CD4-positive, alpha-beta T cell treated with Interleukin-21 for 1 hour (primary cell): ENCODE measurements at regions not wholly inside any gene's neighbourhood (a gene's known extent, or its start where the extent isn't known, plus 50 kb on each side); places are given as distances from the start of the nearest gene placed in this dataset.

ENCODE experiments used
- DNase-seq: peaks from one replicate; pipeline ENCODE4 v3.0.0-alpha.2; 2020

GRCh38 chr3:176969066-176969465, 228.2 kb downstream of the TBL1XR1 start:
- DNase-seq: no peak

DNA sequence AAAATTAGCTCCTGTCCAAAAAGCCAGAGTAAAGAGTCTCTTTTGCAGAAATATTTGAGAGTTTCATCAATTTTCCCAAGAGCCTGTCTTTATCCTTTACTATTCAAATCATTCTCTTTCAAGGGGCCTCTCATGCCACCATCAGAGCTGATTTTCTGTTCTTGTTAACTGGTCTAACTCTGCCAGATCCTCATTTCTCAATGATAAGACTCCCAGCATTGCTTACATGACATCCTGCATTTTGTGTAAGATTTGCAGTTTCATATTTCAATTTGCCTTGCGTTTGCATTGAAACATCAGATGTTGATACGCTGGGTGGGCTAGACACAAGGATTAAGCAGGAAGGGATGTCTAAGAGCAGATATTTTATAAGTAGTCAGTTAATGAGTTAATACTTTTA, 228.7 kb downstream of the TBL1XR1 start:
- no peak for DNase-seq

- DNase-seq: no peak
Observed at GRCh38 chr3:176967522-176967921, 229.8 kb downstream of the TBL1XR1 start.

GRCh38 chr3:176964661-176965060, 232.6 kb downstream of the TBL1XR1 start:
- no peak for DNase-seq

- DNase-seq: no peak
Observed at GRCh38 chr3:176961916-176962315, 235.4 kb downstream of the TBL1XR1 start.

DNA sequence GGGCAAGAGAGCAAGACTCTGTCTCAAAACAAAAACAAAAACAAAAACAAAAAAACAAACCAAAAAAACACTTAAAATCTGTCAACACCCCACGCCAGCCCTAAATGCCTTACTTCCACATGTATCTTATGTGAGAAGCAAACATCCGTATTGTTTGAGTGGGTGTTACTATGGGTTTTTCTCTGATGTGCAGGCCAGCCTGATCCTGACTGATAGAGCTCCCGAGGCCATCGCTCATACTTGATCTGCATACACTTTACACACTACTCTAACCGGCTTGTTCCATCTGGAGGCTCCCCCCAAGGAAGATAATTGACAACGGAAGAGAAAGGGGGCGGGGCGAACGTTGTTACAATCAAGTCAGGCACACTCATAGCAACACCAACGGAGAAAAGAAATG, 237.4 kb downstream of the TBL1XR1 start:
- no peak for DNase-seq

DNA sequence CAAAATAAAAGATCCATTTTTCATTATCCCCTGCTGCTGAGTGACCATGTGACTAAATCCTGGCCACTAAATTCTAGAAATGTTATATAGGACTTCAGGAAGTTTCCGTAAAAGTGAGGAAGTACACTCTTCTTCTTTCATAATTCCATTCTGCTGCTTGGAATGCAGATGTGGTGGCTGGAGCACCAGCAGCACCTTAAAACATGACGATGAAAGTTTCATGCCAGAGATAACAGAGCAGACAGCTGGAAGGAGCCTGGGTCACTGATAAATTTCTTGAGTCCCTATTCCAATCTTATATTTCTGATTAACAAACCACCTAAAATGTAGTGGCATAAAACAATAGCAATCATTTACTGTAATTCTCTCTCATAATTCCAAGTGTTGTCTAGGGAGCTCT, 238.7 kb downstream of the TBL1XR1 start:
- no peak for DNase-seq

- DNase-seq: no peak
Observed at GRCh38 chr3:176954517-176954916, 242.8 kb downstream of the TBL1XR1 start.

GRCh38 chr3:176953106-176954060, 243.9 kb downstream of the TBL1XR1 start:
- DNase-seq: no peak

DNA sequence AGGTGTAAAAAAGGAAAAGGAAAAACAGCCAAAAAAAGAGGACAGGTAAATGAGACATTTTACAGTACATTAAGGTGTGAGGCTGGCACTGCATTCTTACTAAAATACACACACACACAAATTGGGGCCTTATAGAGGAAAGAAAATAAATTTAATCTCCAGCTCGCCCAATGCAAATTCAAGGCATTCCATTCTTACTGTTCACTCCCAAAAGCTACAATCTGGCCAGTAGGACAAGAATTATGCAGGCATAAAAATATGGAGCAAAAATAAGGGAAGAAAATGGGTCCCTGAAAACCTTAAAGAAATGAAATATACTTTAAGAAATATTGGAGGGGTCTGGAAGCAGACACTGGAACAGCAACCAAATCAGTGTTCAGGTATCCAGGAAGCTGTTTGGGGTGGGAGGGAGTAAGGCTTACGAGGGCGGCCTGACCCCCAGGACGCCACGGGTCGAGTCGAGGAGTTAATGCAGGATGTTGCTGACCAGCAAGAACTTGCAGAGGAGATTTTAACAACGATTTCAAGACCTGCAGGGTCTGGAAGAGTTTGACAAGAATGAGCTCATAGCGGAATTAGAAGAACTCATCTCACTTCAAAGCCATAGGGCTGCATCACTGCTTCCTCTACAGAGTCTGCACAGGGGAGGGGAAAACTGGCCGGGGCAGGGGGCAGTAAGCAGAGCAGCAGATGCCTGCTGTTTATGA, 245.5 kb downstream of the TBL1XR1 start:
- DNase-seq: no peak

GRCh38 chr3:176951144-176951543, 246.1 kb downstream of the TBL1XR1 start:
- no peak for DNase-seq

- no peak for DNase-seq
Observed at GRCh38 chr3:176950743-176951142, 246.5 kb downstream of the TBL1XR1 start.

GRCh38 chr3:176948151-176948550, 249.1 kb downstream of the TBL1XR1 start:
- DNase-seq: no peak

DNA sequence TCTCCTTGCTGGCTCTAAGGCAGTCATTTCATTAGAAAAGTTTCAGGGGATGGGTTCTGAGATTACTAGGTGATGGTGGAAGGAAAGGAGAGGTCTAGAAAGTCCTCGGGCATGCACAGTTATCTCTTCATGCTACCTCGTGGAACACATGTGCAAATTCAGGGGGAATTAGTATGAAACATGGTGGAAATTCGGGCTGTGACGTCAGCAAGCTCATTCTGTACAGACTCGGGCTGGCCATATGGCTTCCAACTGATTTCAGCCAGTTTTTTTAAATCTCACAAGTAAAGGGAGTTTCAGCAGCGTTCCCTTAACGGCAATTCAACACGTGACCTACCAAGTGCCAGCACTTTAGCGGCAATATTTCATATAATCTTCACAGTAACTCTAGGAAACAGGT, 251.1 kb downstream of the TBL1XR1 start:
- DNase-seq: no peak

- no peak for DNase-seq
Observed at GRCh38 chr3:176942305-176942704, 255.0 kb downstream of the TBL1XR1 start.

DNA sequence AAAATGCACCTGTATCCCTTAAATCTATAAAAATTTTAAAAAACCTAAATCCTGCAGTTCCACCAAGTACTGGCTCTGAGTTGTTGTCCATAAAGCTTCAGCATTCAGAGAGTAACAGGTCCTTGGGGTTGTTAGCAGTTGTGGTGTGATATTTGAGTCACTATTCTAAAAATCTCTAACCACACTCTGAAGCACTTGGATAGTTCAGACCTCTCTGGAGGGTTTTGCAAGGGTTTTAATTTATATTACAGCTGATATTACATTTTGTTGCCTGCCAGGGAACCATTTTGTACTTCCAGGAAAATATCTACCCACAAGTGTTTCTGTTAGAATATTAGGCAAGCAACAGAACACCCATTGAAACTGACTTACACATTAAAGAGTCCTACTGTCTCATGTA, 255.6 kb downstream of the TBL1XR1 start:
- no peak for DNase-seq

DNA sequence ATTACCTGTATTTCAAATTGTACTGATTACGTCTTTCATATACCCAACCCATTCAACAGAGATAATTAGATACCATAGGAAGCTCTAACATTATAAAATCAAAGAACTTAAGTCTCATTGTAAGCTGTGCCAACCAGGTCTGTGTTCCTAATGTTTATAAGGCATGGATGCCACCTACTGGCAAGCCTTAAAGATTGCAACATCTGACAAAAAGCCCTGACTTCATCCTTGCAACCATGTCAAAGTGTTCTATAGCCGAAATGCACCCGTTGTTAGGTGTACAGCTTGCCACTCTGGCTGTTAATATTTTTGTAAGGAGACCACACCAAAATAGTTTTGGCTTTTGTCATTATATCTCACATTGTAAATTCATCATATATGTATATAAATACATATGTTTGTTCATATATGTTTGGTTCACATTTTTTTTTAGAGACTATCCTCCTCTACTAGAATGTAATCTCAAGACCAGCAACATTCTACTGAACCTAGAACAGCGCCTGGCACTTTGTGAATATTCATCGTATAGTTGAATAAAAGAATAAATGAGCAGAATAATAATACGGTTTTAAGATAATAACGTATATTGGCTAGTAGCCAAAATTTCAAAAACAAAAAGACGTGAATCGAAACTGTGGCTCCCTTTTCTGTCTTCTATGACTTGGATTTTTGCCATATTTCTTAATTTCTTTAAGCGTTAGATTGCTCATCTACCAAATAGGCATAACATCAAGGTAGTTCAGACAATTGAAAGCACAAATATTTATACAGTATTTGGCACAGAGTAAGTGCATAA, 258.1 kb downstream of the TBL1XR1 start:
- peak; percentile 54 for DNase-seq

DNA sequence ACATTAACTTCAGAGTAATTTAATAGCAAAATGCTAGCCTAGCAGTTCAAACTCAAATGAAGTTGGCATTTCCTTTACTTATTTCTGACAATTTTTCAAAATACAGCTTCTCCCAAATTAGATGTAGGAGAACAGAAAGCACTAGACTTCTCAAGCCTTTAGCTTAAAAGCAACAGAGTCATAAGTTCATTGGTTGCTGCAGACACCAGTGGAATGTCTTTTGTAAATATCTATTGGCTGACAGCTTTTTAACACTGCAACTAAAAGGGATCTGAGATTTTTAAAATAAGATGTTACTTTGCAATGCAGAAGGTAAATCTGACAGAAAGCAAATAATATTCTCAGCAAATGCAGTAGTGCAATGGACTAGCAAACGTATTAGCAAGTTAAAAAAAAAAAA, 259.3 kb downstream of the TBL1XR1 start:
- DNase-seq: no peak

DNA sequence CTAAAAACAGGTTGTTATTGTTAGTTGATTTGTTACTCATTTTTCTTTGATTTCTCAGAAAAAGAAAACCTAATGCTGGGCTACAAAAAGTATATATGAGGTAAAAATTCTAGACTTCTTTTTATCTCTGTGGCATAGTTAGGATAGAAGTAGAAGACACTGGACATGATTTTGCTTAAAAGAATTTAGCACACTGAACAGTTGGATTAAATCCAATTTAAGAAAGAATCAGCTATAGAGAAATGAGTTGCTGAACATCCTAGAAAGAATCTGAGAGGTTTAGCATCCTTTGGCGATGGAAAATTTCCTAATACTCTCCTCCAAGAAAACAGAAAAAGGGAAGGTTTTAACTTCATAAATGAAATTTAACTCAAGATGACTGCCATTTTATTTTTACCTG, 259.7 kb downstream of the TBL1XR1 start:
- no peak for DNase-seq

DNA sequence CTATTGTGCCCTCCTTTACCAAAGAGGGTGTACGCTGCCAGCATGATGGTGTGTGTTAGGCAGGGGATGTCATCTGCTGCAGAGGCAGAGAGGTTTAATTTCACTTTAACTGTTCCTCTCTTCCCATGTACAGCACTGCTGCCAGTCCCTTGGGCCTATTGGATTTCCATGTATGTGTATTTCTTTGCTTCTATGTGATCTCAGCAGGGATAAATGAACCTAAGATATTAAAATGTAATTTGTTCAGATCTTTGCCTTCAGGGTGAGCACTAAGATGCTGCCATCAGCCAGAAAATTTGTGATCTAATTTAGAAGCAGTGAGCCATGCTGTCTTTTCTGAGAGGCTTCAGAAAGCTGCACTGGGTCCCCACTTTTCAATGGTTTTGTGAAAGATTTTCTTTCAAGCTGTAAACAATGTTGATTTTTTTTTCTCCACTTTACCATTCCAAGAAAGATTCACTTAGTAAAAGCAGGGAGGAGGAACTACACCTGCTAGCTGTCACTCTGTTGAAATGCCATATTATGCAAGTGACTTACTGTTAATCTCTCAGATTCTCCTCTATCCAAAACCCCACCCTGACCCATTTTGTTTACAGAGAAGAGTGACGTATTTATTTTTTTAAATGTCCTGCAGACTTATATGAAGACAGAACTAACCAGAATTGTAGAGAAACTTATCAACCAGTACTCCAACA, 261.9 kb downstream of the TBL1XR1 start:
- no peak for DNase-seq

DNA sequence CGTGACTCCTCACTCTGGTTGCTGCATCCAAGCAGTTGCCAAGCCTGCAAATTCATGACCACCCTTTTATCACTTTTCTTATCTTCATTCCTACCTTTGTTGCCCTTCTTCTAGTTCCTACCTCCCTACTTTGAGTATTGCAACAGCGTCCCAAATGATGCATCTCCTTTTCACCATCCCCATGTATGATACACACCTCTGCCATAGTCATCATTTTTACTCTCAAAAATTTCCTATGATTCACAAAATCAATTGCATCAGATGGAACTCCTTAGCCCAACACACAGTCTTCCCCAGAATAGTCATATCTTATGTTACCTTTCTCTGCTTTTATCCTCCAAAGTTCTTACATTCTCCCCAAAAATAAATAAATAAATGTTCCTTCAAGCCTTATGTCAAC, 262.6 kb downstream of the TBL1XR1 start:
- no peak for DNase-seq

GRCh38 chr3:176933704-176934103, 263.6 kb downstream of the TBL1XR1 start:
- no peak for DNase-seq

- no peak for DNase-seq
Observed at GRCh38 chr3:176932433-176932832, 264.8 kb downstream of the TBL1XR1 start.
